ENCODE measurements at regions not wholly inside any gene's neighbourhood (a gene's known extent, or its start where the extent isn't known, plus 50 kb on each side); places are given as distances from the start of the nearest gene placed in this dataset.

DNA sequence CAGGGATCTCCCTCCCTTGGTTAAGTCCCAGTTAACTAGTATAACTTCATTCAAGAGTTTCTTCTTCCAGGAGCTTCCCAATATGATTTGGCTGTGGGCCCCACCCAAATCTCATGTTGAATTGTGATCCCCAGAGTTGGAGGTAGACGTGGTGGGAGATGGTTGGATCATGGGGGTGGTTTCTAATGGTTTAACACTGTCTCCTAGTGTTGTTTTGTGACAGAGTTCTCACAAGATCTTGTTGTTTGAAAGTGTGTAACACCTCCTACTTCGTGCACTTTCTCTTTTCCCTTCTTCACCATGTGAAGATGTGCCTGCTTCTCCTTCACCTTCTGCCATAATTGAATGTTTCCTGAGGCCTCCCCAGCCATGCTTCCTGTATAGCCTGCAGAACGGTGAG is 251.8 kb upstream of the FGGY start:
- H3K79me2 ChIP-seq (ENCODE audit: insufficient read depth, low read length), result no peaks in the 10 kb centered on the region
- peaks cover 18% of the 10 kb centered on the region for H3K4me1 ChIP-seq (ENCODE audit: insufficient read depth, low read length, poor library complexity, severe bottlenecking)
- no peaks in the 10 kb centered on the region for H3K36me3 ChIP-seq (ENCODE audit: insufficient read depth, low read length)
- H3K4me3 ChIP-seq (ENCODE audit: low read length, poor library complexity, severe bottlenecking), result no peak overlapping the region
- H3F3A ChIP-seq (ENCODE audit: low read depth), result no peaks in the 10 kb centered on the region
- TF ChIP-seq, protein P1, sequence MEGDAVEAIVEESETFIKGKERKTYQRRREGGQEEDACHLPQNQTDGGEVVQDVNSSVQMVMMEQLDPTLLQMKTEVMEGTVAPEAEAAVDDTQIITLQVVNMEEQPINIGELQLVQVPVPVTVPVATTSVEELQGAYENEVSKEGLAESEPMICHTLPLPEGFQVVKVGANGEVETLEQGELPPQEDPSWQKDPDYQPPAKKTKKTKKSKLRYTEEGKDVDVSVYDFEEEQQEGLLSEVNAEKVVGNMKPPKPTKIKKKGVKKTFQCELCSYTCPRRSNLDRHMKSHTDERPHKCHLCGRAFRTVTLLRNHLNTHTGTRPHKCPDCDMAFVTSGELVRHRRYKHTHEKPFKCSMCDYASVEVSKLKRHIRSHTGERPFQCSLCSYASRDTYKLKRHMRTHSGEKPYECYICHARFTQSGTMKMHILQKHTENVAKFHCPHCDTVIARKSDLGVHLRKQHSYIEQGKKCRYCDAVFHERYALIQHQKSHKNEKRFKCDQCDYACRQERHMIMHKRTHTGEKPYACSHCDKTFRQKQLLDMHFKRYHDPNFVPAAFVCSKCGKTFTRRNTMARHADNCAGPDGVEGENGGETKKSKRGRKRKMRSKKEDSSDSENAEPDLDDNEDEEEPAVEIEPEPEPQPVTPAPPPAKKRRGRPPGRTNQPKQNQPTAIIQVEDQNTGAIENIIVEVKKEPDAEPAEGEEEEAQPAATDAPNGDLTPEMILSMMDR (conservative IDR thresholded peaks at IDR 0.05; ENCODE audit: low read length), result no peak
- no peak for TF ChIP-seq EZH2phosphoT487 (IDR thresholded peaks at IDR 0.05; ENCODE audit: borderline replicate concordance)
- H3K9ac ChIP-seq (ENCODE audit: low read depth, low read length, poor library complexity, severe bottlenecking), result no peak overlapping the region
- no peak overlapping the region for H2AFZ ChIP-seq (ENCODE audit: low read length)
- H3K4me2 ChIP-seq (ENCODE audit: low read depth, low read length, poor library complexity, severe bottlenecking), result peak overlapping the region; percentile 23
- no peaks in the 10 kb centered on the region for H3K9me2 ChIP-seq (replicated peaks; ENCODE audit: low read depth, low read length)
- no peaks in the 10 kb centered on the region for H4K20me1 ChIP-seq (ENCODE audit: insufficient read depth, low read length, poor library complexity, severe bottlenecking)
- no peaks in the 10 kb centered on the region for H3K9me3 ChIP-seq (ENCODE audit: insufficient read depth, low read depth, low read length)
- no peaks in the 10 kb centered on the region for H3K27me3 ChIP-seq (ENCODE audit: insufficient read depth, low read length, poor library complexity, severe bottlenecking)

DNA sequence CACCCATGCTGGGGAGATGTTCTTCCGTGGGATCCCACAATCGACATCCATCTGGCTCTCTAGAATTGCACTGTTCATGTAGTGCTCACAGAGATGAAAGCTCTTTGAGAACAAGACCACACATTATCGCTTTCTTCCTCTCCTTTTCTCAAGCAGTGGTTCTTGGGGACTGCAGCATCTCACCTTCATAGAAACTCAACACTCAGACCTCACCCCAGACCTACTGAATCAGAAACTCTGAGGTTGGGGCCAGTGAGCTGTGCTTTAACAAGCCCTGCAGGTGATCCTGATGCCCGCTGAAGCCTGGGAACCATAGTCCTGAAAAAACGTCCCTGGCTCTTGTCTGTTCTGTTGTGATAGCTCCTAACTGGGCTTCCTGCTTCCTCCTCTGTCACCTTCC is 251.3 kb upstream of the FGGY start:
- Histone ChIP-seq H2AFZ (ENCODE audit: low read length) (no peak overlapping the region), H3F3A (ENCODE audit: low read depth) (no peaks in the 10 kb centered on the region), H3K36me3 (ENCODE audit: insufficient read depth, low read length) (no peaks in the 10 kb centered on the region), H3K9ac (ENCODE audit: low read depth, low read length, poor library complexity, severe bottlenecking) (no peak overlapping the region), H4K20me1 (ENCODE audit: insufficient read depth, low read length, poor library complexity, severe bottlenecking) (no peaks in the 10 kb centered on the region), H3K79me2 (ENCODE audit: insufficient read depth, low read length) (no peaks in the 10 kb centered on the region), H3K4me3 (ENCODE audit: low read length, poor library complexity, severe bottlenecking) (no peak overlapping the region), H3K9me2 (replicated peaks; ENCODE audit: low read depth, low read length) (no peaks in the 10 kb centered on the region), H3K9me3 (ENCODE audit: insufficient read depth, low read depth, low read length) (no peaks in the 10 kb centered on the region), H3K4me2 (ENCODE audit: low read depth, low read length, poor library complexity, severe bottlenecking) (no peak overlapping the region), H3K4me1 (ENCODE audit: insufficient read depth, low read length, poor library complexity, severe bottlenecking) (peaks cover 18% of the 10 kb centered on the region), H3K27me3 (ENCODE audit: insufficient read depth, low read length, poor library complexity, severe bottlenecking) (no peaks in the 10 kb centered on the region)
- TF ChIP-seq, protein P1 (conservative IDR thresholded peaks at IDR 0.05; ENCODE audit: low read length), result no peak
- no peak for TF ChIP-seq EZH2phosphoT487 (IDR thresholded peaks at IDR 0.05; ENCODE audit: borderline replicate concordance)

DNA sequence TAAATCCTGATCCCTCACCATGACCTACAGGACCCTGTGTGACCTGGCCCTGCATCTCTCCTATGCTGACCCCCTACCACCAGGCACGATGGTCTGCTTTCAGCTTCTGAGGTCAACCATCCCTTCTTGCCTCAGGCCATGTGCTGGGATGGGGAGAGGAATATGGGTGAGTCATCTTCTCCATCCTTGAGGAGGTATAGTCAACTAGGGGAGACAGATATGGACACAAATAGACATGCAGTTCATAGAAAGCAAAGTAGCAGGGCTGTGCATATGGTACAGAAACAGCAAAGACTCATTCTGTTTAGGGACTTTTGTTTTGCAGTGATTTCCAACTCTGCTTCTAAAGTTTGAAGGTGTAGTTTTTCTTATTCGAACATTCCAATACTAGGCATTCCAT is 250.8 kb upstream of the FGGY start:
- Histone ChIP-seq H2AFZ (ENCODE audit: low read length) (no peak overlapping the region), H3K27me3 (ENCODE audit: insufficient read depth, low read length, poor library complexity, severe bottlenecking) (no peaks in the 10 kb centered on the region), H4K20me1 (ENCODE audit: insufficient read depth, low read length, poor library complexity, severe bottlenecking) (no peaks in the 10 kb centered on the region), H3K79me2 (ENCODE audit: insufficient read depth, low read length) (no peaks in the 10 kb centered on the region), H3K4me2 (ENCODE audit: low read depth, low read length, poor library complexity, severe bottlenecking) (no peak overlapping the region), H3K4me3 (ENCODE audit: low read length, poor library complexity, severe bottlenecking) (no peak overlapping the region), H3K36me3 (ENCODE audit: insufficient read depth, low read length) (no peaks in the 10 kb centered on the region), H3K4me1 (ENCODE audit: insufficient read depth, low read length, poor library complexity, severe bottlenecking) (peaks cover 18% of the 10 kb centered on the region), H3K9me3 (ENCODE audit: insufficient read depth, low read depth, low read length) (no peaks in the 10 kb centered on the region), H3F3A (ENCODE audit: low read depth) (no peaks in the 10 kb centered on the region), H3K9me2 (replicated peaks; ENCODE audit: low read depth, low read length) (no peaks in the 10 kb centered on the region), H3K9ac (ENCODE audit: low read depth, low read length, poor library complexity, severe bottlenecking) (no peak overlapping the region)
- TF ChIP-seq EZH2phosphoT487 (IDR thresholded peaks at IDR 0.05; ENCODE audit: borderline replicate concordance), result no peak
- TF ChIP-seq, protein P1 (conservative IDR thresholded peaks at IDR 0.05; ENCODE audit: low read length), result no peak

Data from Loucy (cell line).